GM18870 (cell line): ENCODE measurements at regions not wholly inside any gene's neighbourhood (a gene's known extent, or its start where the extent isn't known, plus 50 kb on each side); places are given as distances from the start of the nearest gene placed in this dataset.
A peak's percentile ranks its signal among the peaks of the same experiment; 100 is the strongest.
"Not testable (repeated sequence)": the region's sequence is repeated elsewhere in the genome, so short reads cannot be mapped to it uniquely, and the experiment has no call there.

ENCODE experiments used
- ATAC-seq: cut with Tn5 transposase; IDR thresholded peaks from one replicate; pipeline ENCODE4 v1.9.1; 2021; ENCODE audit warnings: moderate library complexity; ENCODE audit not compliant: unreplicated experiment

- ATAC-seq = no peak
Observed at GRCh38 chrX:13478740-13479451, 90.5 kb upstream of the EGFL6 start.

GRCh38 chrX:13476384-13476783 lies 93.0 kb upstream of the EGFL6 start:
- ATAC-seq = no peak

- peak; percentile 28 for ATAC-seq
Observed at GRCh38 chrX:13474164-13474516, 95.3 kb upstream of the EGFL6 start.

- ATAC-seq = peak; percentile 68
Observed at GRCh38 chrX:13473442-13474163, 95.8 kb upstream of the EGFL6 start.

- ATAC-seq = no peak
Observed at GRCh38 chrX:13472975-13473374, 96.4 kb upstream of the EGFL6 start.

GRCh38 chrX:13471269-13471668 lies 98.1 kb upstream of the EGFL6 start:
- ATAC-seq = no peak

GRCh38 chrX:13470685-13470977 lies 98.8 kb upstream of the EGFL6 start:
- no peak for ATAC-seq

- ATAC-seq = no peak
Observed at GRCh38 chrX:13469963-13470684, 99.3 kb upstream of the EGFL6 start.

GRCh38 chrX:13468096-13468495 lies 101.3 kb upstream of the EGFL6 start:
- no peak for ATAC-seq

GRCh38 chrX:13467243-13467642 lies 102.2 kb upstream of the EGFL6 start:
- ATAC-seq = no peak

GRCh38 chrX:13464599-13465275 lies 104.7 kb upstream of the EGFL6 start:
- no peak for ATAC-seq

GRCh38 chrX:13463608-13464007 lies 105.8 kb upstream of the EGFL6 start:
- no peak for ATAC-seq

GRCh38 chrX:13452283-13452682 lies 117.1 kb upstream of the EGFL6 start:
- ATAC-seq = no peak

GRCh38 chrX:13449441-13449840 lies 120.0 kb upstream of the EGFL6 start:
- ATAC-seq = no peak

- ATAC-seq = no peak
Observed at GRCh38 chrX:13448941-13449340, 120.5 kb upstream of the EGFL6 start.

- not testable (repeated sequence) for ATAC-seq
Observed at GRCh38 chrX:13441608-13442007, 121.8 kb upstream of the ATXN3L start.

- no peak for ATAC-seq
Observed at GRCh38 chrX:13440176-13440575, 120.3 kb upstream of the ATXN3L start.

- no peak for ATAC-seq
Observed at GRCh38 chrX:13433298-13433605, 113.4 kb upstream of the ATXN3L start.

- no peak for ATAC-seq
Observed at GRCh38 chrX:13432414-13433297, 112.8 kb upstream of the ATXN3L start.

- no peak for ATAC-seq
Observed at GRCh38 chrX:13430136-13430827, 110.4 kb upstream of the ATXN3L start.
